Cardiac muscle cell (in vitro differentiated cells and primary cell): ENCODE measurements at regions not wholly inside any gene's neighbourhood (a gene's known extent, or its start where the extent isn't known, plus 50 kb on each side); places are given as distances from the start of the nearest gene placed in this dataset.

Experiments used
- DNase-seq, 2 donors: peaks; one replicate each; pipeline versions ENCODE4 v3.0.0 to v3.0.0-alpha.2; 2010 to 2017; ENCODE audit warnings: low read depth in 1 of 2, low spot score in 1 of 2
- H3K27ac ChIP-seq: fragments of 200-600 bp; sonication (generic); 2 replicates; pipeline ENCODE4 v1.5.1; 2016
- H3K27me3 ChIP-seq: fragments of 200-600 bp; sonication (generic); 2 replicates; pipeline ENCODE4 v1.6.0; 2016; ENCODE audit warnings: control low read depth
- H3K36me3 ChIP-seq: fragments of 200-600 bp; sonication (generic); 2 replicates; pipeline ENCODE4 v1.5.1; 2016; ENCODE audit warnings: control low read depth
- H3K4me1 ChIP-seq: fragments of 200-600 bp; sonication (generic); 2 replicates; pipeline ENCODE4 v1.8.1; 2017; ENCODE audit warnings: low read depth, mild to moderate bottlenecking, mixed run types
- H3K4me3 ChIP-seq: fragments of 200-600 bp; sonication (generic); 2 replicates; pipeline ENCODE4 v1.5.1; 2016; ENCODE audit warnings: mild to moderate bottlenecking
- H3K9me3 ChIP-seq: fragments of 200-600 bp; sonication (generic); 2 replicates; pipeline ENCODE4 v1.5.1; 2017; ENCODE audit warnings: low read depth, mild to moderate bottlenecking, control low read depth
- TF ChIP-seq, protein P1 (sequence below): IDR thresholded peaks from 2 replicates; pipeline ENCODE4 v1.5.1; 2012; ENCODE audit warnings: low read depth, mild to moderate bottlenecking, low read length

DNA sequence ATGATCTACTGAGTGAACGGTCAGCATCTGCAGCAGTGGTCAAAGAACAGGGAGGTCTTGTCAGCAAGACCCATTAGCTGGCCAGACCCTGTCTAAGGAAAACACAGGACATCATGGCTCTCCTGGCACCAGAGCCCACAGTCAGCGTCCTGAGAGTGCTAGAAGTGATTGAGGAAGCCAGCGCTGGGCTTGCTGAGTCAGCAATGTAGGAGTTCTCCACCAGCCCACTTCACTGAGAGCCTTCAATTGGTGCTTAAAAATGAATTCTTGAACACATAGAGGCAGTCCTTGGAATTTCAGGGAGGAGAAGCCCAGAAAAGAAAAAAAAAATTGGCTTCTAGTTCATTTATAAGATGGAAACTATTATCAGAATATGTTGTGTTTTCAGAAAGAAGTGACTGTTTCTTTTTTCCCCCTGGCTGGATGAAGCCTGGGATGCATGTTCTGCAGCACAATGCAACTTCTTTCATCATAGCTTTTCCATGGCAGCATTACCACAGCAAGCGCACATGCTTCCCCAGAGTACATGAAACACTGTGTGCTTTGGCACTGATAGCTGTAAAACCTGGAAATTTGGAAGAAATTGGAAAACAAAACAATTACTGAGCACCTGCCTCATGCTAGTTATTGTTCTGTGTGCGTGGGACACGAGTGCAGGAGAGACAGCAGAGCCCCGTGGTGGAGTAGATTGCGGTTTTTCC lies 899.9 kb downstream of the C6orf118 start:
- TF ChIP-seq, protein P1, sequence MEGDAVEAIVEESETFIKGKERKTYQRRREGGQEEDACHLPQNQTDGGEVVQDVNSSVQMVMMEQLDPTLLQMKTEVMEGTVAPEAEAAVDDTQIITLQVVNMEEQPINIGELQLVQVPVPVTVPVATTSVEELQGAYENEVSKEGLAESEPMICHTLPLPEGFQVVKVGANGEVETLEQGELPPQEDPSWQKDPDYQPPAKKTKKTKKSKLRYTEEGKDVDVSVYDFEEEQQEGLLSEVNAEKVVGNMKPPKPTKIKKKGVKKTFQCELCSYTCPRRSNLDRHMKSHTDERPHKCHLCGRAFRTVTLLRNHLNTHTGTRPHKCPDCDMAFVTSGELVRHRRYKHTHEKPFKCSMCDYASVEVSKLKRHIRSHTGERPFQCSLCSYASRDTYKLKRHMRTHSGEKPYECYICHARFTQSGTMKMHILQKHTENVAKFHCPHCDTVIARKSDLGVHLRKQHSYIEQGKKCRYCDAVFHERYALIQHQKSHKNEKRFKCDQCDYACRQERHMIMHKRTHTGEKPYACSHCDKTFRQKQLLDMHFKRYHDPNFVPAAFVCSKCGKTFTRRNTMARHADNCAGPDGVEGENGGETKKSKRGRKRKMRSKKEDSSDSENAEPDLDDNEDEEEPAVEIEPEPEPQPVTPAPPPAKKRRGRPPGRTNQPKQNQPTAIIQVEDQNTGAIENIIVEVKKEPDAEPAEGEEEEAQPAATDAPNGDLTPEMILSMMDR, result no peak
- peak in 1 of 2 donors; percentile 15 for DNase-seq
- Histone ChIP-seq H3K27ac (no peak overlapping the region), H3K9me3 (no peaks in the 10 kb centered on the region), H3K36me3 (no peaks in the 10 kb centered on the region), H3K4me3 (no peak overlapping the region), H3K27me3 (no peaks in the 10 kb centered on the region), H3K4me1 (no peaks in the 10 kb centered on the region)

DNA sequence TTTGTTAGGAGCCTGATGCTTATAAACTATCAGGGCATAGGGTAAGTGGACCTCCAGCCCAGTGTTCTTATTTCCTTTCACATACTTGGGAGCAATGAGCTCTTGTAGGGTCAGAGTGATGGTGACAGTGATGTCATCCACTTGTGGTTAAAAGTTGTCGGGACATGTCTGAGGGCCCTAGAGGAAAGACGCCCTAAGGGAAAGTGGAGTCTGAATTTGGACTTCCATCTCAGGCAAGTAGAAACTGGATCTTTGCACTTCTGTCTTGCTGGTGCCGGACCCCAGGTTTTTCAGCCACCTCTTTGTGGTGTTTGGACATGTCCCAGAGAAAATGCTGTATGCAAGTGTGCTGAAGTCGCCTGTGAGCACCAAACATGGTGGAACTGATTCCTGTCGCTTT lies 900.5 kb downstream of the C6orf118 start:
- TF ChIP-seq, protein P1, result no peak
- Histone ChIP-seq H3K9me3 (no peaks in the 10 kb centered on the region), H3K36me3 (no peaks in the 10 kb centered on the region), H3K4me3 (no peak overlapping the region), H3K4me1 (no peaks in the 10 kb centered on the region), H3K27me3 (no peaks in the 10 kb centered on the region), H3K27ac (no peak overlapping the region)
- no peak for DNase-seq

DNA sequence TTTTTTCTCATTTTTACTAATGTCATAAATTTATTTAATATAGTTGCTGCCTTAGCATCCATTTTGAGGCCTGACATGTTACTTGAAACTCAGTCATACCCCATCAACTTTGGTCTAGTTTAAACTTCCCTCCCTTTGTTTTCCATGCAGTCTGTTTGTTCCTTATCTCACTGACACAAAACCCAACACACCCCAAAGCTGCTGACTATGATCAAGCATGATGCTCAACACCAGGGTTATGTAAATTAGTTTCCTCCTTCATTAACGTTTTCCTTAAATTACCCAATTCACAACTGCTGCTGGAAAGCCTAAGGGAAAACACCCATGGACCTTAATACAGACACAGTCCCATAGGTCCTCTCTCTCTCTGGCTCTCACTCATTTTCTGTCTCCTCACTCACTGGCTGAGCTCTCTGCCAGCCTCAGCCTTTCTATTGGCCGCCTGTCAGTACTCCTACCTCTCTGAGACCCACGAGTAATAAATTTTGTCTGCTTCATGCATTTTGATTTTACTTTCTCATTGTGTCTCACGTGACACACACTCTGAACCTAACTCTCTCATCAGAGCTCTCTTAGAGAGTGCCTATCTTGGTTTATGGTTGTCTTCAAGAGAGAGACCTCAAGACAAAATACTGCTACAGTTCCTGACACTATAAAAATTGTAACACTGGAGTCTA lies 904.5 kb downstream of the C6orf118 start:
- DNase-seq, result no peak
- TF ChIP-seq, protein P1, result no peak
- no peaks in the 10 kb centered on the region for H3K4me1 ChIP-seq
- no peak overlapping the region for H3K4me3 ChIP-seq
- no peaks in the 10 kb centered on the region for H3K9me3 ChIP-seq
- no peaks in the 10 kb centered on the region for H3K36me3 ChIP-seq
- H3K27ac ChIP-seq, result no peak overlapping the region
- no peaks in the 10 kb centered on the region for H3K27me3 ChIP-seq

DNA sequence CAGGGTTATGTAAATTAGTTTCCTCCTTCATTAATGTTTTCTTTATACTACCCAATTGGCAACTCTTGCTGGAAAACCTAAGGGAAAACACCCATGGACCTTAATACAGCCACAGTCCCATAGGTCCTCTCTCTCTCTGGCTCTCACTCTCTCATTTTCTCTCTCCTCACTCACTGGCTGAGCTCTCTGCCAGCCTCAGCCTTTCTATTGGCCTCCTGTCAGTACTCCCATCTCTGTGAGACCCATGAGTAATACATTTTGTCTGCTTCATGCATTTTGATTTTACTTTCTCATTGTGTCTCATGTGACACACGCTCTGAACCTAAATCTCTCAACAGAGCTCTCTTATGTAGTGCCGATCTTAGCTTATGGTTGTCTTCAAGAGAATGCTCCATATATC lies 907.5 kb downstream of the C6orf118 start:
- Histone ChIP-seq H3K9me3 (no peaks in the 10 kb centered on the region), H3K27me3 (no peaks in the 10 kb centered on the region), H3K4me3 (no peak overlapping the region), H3K4me1 (no peaks in the 10 kb centered on the region), H3K36me3 (no peaks in the 10 kb centered on the region), H3K27ac (no peak overlapping the region)
- TF ChIP-seq, protein P1, result no peak
- no peak for DNase-seq

DNA sequence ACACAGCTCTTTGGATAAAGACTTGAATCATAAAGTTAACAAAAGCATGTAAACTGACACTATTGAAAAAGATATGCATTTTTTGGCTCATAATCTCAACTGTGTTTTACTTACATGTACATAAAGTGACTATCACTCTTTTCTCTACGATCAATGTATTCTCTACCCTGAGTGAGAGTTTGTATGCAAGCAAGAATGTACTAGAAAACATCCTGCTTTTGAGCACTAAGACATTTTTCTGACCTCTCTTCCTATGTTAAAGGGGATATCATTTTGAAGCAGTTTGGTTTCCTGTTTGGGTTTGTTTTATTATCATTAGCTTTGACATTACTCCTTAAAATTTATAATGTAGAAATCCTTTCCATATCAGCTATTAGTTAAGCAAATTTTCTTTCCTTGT lies 910.8 kb downstream of the C6orf118 start:
- no peaks in the 10 kb centered on the region for H3K36me3 ChIP-seq
- no peaks in the 10 kb centered on the region for H3K4me1 ChIP-seq
- TF ChIP-seq, protein P1, result no peak

More for the DNA sequence above, 910.8 kb downstream of the C6orf118 start:
- H3K27ac ChIP-seq, result no peak overlapping the region
- H3K27me3 ChIP-seq, result no peaks in the 10 kb centered on the region
- no peaks in the 10 kb centered on the region for H3K9me3 ChIP-seq
- no peak for DNase-seq
- no peak overlapping the region for H3K4me3 ChIP-seq
